DMS53 (cell line): ENCODE measurements at regions not wholly inside any gene's neighbourhood (a gene's known extent, or its start where the extent isn't known, plus 50 kb on each side); places are given as distances from the start of the nearest gene placed in this dataset.
A peak's percentile ranks its signal among the peaks of the same experiment; 100 is the strongest.
"Not testable (repeated sequence)": the region's sequence is repeated elsewhere in the genome, so short reads cannot be mapped to it uniquely, and the experiment has no call there.

ENCODE experiments used
- DNase-seq: peaks from one replicate; lab custom pipeline; 2025; lab: John Stamatoyannopoulos, UW

DNA sequence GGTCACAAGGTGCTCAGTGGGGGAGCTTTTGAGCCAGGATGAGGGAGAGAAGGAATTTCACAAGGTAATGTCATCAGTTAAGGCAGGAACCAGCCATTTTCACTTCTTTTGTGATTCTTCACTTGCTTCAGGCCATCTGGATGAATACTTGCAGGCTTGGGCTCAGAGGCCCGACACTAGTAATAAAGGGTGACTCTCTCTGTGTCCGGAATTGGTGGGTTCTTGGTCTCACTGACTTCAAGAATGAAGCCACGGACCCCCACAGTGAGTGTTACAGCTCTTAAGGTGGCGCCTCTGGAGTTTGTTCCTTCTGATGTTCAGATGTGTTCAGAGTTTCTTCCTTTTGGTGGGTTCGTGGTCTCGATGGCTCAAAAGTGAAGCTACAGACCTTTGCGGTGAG, 131.8 kb upstream of the RXFP2 start:
- DNase-seq = not testable (repeated sequence)

DNA sequence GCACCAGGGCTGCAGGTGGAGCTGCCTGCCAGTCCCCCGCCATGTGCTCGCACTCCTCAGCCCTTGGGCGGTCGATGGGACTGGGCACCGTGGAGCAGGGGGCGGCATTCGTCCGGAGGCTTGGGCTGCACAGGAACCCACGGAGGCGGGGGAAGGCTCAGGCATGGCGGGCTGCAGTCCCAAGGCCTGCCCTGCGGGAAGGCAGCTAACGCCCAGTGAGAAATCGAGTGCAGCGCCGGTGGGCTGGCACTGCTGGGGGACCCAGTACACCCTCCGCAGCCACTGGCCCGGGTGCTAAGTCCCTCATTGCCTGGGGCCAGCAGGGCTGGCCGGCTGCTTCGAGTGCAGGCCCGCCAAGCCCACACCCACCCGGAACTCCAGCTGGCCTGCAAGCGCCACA, 130.5 kb upstream of the RXFP2 start:
- not testable (repeated sequence) for DNase-seq

DNA sequence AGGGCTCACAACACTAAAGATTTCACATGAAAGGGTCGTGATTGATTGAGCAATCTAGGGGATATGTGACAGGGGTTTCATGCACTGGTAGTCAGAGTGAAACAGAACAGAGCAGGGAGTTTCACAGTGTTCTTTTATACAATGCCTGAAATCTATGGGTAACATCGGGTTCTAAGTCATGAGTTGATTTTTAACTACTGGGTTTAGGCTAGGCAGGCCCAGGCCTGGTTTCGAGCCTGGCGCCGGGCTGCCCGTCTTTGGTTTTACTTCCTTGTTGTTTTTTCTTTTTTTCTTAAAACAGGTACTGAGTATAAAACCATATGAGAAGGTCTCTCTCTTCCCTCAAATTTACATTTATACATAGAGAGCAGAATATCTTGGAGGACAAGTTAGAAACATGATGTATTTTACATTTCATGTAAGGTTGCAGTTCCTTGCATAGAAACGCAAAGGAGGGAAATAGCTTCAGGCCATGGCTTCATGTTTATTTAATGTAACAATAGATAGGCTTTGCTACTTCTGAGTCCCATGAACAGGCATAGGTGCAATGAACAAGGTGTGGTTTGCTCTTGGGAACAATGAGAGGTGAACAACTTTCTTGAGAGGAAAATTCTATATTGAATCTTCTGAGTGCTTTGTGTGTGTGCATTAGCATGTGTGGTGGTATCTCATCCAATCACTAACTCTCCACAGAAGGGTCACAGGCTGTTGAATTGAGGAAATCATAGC, 128.9 kb upstream of the RXFP2 start:
- DNase-seq = no peak

DNA sequence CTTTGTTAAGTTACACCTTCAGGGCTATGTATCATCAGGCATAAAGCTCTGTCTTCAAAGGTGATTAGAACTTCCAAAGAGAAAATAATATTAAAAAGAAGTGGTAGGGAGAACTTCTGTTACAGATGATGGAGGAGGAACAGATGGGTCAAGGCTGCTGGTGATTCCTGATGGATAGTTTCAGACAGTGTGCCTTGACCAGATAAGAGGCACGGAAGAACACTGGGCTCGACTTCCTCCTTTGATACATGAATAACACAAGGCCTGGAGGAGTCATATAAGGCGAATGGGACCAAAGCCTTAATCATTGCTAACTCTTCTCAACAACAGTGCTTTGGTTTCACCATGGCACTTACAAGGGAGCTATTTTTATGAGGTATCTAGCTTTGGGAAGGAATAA, 128.1 kb upstream of the RXFP2 start:
- DNase-seq = no peak

DNA sequence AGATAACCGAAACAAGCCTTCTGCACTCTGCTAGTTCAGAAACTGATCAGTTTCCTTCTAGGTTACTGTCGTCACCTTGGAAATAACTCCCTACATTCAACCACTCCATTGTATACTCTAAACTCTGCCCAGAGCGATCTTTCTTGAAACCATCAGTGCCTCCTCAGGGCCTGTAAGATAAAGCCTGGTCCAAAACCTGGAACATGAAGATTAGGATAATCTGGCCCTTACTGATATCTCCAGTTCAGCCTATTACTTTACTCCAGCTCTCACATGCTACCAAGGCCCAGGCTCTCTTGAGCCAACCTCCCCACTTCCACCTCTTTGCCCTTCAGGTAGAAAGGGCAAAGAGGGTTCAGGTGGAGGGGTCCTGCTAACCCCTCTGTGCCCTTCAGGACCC, 125.3 kb upstream of the RXFP2 start:
- no peak for DNase-seq

GRCh38 chr13:31614704-31615103, 124.6 kb upstream of the RXFP2 start:
- no peak for DNase-seq

GRCh38 chr13:31625115-31625514, 114.2 kb upstream of the RXFP2 start:
- no peak for DNase-seq

DNA sequence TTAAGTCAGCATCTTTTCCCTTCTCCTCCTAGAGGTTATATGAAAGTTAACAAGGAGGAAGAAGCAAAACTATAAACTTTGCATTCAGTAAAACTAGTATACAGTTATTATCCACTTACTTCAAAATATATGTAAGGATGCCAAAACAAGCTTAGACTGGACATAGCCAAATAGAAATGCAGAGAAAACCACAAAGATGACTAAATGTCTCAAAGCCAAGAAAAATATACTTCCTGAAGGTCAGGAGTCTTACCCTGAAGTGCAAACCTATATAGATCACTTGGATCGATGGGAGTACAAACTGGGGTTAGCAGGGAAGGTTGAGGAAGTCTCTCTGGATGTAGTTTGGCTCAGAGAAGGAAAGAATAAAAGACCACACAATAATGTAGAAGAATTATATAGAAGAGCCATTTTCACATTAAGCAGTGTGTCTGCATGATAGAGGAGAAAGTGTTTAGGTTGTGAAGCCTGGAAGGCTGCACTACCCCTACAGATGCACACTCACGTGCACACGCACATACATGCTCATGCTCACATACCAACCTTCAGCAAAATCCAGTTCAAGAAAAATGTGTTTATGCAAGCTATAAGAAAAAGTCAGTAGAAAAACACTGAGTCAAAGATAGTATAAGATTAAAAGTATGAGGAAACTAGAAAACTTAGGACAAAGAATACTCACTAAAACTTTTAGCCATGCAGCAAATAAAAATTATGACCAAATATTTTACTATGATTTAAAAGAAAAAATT, 112.1 kb upstream of the RXFP2 start:
- no peak for DNase-seq

- no peak for DNase-seq
Measured at GRCh38 chr13:31629085-31629780, 110.1 kb upstream of the RXFP2 start.

DNA sequence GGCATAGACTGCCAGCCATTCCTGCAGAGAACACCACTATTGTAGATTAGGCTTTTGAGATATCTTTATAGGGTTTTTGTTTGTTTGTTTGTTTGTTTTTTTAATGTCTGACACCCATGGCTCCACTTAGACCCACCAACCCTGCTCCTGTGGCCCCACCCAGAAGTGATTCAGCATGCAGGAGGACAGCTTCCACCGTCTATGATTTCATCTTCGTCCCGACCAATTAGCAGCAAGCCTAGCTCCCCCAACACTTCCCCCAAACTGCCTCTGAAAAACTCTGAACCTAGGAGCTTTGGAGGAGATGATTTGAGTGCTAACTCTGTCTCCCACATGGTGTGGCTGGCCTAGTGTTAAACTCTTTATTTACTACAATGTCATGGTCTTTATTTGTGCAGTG, 108.3 kb upstream of the RXFP2 start:
- DNase-seq = no peak

DNA sequence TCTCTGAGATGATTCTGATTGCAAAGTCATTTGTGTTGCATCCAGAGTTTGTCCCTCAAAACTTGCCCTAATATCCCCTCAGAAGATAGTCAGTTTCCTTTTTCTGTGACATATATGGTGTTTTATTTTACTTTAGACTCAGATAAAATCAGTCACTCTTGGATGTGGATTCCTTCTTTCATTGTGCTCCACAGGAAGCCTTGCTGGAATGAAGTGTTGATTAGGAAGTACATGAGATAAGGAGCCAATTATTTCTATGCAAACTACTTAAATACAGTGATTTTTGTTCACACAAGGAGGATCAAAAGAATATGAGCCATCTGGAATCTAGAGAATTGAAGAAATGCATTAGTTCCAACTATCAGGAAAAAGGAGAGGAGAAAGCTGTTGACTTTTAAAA, 107.6 kb upstream of the RXFP2 start:
- DNase-seq = no peak

- DNase-seq = peak; percentile 10
Measured at GRCh38 chr13:31638577-31638976, 100.7 kb upstream of the RXFP2 start.

GRCh38 chr13:31639443-31640163, 99.7 kb upstream of the RXFP2 start:
- DNase-seq = no peak

DNA sequence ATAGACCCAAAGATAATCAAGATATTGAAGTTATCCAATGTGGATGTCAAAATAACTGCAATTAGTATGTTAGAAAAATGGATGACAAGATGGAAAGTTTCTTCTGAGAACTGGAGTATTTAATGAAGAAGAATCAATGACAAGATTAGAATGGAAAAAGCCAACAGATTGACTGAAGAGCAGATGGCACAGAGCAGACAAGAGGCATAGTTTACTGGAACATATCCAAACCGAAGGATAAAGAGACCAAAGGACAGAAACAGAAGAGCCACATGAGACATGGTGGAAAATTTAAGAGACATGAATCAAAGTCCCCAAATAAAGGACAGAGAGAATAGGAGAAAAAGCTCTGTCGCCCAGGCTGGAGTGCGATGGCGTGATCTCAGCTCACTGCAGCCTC, 89.6 kb upstream of the RXFP2 start:
- no peak for DNase-seq

GRCh38 chr13:31653730-31654129, 85.6 kb upstream of the RXFP2 start:
- no peak for DNase-seq

GRCh38 chr13:31663880-31664585, 75.3 kb upstream of the RXFP2 start:
- DNase-seq = no peak

- DNase-seq = no peak
Measured at GRCh38 chr13:31670831-31671617, 68.3 kb upstream of the RXFP2 start.

- no peak for DNase-seq
Measured at GRCh38 chr13:31674051-31674450, 65.3 kb upstream of the RXFP2 start.

DNA sequence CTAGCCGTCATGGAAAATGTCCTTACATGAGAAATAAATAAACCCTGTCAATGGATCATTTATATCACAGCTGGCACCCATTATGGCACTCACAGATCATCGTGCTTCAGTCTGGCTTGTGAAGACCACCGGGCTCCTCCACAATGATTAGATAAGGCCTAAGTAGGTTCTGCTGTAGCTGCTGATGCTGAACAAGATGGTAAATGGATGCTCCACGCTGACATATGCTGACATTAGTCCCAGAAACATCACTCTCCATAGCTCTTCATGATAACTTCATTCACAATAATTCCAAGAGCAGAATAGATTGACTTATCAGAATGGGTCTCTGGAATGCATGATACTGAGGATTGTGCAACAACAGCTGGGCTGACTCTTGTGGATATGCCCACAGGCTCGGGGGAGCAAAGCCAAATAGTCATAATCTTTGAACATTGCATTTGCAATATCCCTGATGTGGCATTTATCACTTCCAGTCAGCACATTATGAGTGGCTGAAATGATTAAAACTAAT, 63.8 kb upstream of the RXFP2 start:
- DNase-seq = no peak

GRCh38 chr13:31681133-31681532, 58.2 kb upstream of the RXFP2 start:
- no peak for DNase-seq

DNA sequence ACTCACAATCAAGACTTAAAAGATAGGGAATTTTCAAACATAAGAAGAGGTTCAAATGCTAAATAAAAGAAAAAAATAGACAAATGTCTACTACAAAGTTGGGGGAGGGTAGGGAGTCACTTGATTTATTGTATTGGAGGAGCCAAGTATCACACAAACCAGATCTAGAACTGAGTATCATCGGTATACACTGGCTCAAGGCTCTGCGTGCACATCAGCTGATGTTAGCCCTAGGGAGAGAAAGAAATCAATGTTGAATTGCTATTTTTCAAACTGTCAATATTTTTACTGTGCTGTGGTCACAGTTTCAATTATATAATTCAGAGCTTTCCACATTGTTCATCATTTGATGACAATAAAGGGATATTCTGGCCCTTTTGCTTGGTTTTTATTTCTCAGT, 54.9 kb upstream of the RXFP2 start:
- no peak for DNase-seq
